NCI-H1436 treated with DMSO at 0.1 percent for 48 hours (cell line): ENCODE measurements at regions not wholly inside any gene's neighbourhood (a gene's known extent, or its start where the extent isn't known, plus 50 kb on each side); places are given as distances from the start of the nearest gene placed in this dataset.

Source experiments
- DNase-seq: peaks from one replicate; lab custom pipeline; 2025; lab: John Stamatoyannopoulos, UW

DNA sequence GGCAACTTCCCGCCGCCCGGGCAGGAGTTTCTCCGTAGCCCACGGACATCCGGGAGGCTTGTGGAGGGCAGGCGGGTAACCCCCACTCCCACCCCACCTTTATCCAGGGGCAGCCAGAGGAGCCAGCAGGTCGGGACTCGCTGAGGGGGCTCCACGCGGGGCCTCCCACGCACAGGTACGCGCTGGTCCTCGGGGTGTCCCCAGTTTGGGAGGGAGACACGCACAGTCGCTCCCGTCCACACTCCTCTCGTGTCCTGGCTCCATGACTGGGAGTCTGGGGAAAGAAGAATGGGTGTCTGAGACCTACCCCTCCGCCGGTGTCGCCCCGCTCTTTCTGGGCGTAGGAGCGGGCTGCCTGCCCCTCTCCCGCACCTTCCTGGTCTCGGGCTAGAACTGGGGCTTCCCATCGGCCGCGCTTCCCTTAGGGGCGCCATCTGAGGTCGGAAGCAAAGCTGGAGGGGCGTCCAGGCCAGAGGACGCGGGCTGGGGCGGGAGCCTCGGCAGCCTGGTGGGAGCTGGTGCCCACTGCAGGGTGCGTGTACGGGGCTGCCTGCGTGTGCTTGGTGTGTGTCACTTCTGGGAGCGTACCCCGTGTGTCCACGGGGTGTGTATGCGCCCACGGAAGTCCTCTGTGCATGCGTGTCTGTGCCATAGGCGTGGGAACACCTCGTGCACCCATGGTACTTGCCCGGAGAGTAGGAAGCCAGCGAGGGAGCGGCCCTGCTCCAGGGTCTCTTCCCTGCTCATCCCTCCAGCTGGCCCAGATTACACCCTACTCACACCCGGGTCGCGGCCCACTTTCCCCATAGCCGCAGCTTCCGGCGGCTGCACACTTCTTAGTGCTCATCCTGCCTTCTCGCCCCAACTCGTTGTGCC, 73.0 kb upstream of the LEP start:
- no peak for DNase-seq

DNA sequence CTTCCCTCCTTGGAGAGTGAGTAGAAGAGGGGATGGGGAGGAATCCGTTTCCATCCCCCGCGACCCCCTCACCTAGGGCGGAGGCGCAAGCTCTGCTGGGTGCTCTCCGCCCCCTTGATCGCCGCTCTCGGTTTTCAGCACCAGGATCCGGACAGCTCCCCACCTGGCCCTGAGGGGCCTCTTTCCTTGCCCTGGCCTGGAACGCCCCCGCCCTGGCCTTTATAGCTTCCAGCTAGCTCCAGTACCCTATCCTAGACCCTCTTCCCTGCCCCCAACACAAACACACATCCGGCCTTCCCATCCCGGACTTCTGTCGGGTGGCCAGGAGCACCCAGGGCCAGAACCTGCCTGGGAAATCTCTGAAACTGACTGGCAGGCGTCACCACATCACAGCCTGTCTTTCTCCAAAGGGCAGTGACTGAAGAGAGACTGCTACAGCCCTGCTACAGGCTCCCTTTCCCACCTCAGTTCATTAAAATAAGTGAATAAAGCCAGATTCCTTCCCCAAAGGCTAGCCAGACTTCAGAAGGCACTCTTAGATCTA, 72.3 kb upstream of the LEP start:
- no peak for DNase-seq

DNA sequence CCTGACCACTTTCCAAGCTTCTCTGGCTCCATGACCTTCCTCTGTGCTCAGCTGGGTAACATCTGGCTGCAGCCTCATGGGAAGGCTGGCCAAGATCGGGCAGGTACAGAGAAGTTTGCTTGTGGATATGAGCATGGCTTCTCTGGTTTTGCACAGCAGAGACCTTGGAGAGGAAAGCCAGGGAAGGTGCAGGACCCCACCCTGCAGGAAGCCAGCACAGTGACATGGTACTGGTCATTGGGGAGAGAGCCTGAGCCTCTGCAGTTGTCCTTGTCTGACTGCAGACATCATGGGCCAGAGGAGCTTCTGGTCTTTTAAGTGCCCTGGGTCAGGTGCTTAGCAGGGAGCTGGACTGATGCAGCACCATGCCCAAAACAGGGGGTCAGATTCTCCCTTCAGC, 70.6 kb upstream of the LEP start:
- DNase-seq = no peak

DNA sequence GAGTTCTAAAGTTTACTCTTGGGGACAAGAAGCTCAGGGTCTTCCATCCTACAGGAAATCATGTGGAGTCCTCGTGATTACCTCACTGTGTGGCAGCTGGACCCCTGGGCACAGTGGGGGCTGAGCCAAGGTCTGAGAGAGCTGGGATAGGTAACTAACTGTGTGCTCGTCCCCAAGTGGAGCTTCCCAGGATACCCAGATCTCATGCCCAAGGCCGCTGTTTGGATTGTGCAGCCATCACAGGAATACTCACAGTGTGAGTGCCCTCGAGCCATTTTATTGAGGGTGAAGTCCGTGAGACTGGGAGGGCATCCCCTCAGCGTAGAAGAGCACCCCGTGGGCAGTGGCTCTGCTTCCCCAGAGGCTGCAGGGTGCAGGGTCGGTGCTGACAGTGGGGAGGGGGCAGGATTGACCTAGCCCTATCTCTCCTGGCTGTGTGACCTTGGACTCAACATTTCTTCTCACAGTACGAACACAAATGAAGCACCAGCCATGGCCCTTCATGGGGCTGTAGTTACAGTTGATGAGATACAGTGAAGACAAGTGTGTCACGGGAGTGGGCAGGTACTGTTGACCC, 69.6 kb upstream of the LEP start:
- no peak for DNase-seq

DNA sequence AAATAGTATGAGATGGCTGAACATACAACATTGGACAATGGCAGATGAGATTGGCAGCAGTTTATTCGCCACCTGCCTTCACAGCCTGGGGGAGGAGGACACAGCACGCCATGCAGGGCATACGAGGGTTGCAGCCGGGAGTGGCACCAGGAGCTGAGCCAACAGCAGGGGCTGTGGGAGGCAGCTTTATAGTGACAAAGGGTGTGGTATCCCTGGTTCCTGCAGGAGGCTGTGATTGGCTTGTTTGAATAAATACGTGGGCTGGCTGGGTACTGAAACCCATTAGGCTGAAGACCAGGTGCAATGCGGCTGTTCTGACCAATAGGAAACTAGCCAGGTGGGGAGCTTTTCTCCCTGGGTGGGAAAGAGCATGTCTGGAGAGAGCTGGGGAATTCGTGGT, 68.9 kb upstream of the LEP start:
- DNase-seq = no peak

DNA sequence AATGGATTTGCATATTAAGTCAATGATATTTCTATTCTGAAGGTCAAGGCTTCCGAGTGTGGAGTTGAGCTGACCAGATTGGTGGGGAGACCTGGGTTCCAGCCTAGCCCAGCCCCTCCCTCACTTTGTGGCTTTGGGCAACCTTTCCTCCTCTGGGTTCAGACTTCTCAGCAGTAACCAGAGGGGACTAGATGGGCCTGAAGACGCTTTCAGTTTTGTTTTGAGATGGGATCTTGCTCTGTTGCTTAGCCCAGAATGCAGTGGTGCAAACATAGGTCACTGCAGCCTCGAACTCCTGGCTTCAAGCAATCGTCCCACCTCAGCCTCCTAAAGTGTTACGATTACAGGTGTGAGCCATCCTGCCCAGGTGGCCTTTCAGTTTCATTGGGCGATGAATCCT, 68.1 kb upstream of the LEP start:
- no peak for DNase-seq

DNA sequence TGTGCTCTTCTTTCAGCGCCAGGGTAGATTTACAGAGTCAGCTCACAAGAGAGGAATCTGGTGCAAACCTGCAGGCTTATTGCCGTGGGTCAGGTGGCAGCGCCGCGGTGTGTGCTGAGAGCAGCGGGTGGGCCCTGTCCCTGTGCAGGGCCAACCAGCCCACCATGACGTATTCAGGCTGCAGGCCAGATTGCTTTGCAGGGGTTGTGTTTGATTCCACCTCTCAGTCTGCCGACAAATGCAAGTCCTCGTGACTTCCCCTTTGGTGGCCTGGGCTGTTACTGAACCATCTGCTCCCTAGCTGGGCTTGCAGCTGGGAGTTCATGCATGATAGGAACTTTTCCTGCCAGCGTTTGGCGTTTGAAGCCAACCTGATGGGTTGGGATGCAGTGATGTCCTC, 66.7 kb upstream of the LEP start:
- DNase-seq = no peak

DNA sequence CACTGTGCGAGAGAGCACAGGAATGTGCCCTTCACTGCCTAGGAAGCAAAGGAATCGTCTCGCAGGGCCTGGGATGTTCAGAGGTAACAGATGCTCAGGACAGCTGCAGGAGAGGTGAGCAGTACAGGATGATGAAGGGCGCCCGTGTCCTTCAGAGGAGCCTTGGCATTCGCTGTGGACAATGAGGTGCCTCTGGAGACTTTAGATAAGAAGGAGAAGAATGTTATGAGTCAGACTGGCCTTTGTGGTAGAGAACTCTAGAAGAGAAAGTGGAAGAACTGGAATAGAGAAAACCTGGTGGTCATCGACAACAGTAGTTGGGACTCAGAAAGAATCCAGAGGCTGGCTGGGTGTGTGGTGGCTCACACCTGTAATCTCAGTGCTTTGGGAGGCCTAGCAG, 64.4 kb upstream of the LEP start:
- DNase-seq = no peak

DNA sequence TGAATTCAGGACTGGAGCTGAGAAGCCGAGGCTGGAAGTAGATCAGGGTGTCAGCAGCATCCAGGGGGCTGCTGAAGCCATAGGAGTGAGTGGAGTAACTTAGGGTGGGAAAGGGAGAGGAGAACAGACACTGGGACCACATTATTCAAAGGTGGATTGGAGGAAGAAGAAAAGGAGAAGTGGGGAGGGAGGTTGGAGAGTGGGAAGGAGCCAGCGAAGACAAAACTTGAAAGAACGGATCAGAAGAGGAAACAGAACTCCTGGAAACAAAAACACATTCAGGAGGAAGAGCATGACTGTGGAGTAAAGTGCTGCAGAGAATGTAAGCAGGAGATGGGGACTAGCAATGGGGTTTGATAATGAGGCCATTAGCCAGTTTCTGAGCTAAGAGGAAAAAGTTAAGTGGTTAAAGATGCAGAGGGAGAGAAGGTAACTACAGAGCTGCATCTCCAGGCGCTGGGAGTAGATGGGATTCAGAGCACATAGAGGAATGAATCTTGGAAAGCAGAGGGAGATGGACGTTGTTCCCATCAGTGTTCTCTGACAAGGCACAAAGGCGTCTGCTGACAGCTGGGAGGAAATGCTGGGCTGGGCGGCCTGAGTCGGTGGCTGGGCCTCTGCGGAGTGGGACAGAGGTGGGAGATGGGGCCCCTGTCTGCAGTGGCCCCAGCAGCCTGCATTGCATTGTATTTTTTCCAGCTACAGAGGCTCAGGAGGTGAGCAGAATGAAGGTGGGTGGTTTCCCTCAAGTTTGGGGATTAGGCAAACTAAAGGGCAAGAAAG, 63.1 kb upstream of the LEP start:
- no peak for DNase-seq

DNA sequence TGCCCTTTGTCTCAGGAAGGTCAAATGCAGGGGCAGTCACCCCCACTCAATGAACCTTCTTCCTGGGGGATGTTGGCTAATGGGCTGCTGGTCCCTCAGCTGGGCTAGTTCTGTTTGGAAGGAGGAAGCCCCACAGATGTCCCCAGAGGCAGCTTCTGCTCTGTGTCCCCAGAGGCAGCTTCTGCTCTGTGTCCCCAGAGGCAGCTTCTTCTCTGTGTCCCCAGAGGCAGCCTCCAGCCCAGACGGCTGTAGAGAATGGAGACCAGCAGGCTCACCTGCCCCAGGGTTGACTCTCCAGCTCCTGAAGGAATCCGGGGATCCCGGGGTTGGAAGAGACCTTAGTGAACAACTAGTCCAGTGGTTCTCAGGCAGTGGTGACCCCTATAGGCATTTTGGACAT, 62.5 kb upstream of the LEP start:
- DNase-seq = no peak

DNA sequence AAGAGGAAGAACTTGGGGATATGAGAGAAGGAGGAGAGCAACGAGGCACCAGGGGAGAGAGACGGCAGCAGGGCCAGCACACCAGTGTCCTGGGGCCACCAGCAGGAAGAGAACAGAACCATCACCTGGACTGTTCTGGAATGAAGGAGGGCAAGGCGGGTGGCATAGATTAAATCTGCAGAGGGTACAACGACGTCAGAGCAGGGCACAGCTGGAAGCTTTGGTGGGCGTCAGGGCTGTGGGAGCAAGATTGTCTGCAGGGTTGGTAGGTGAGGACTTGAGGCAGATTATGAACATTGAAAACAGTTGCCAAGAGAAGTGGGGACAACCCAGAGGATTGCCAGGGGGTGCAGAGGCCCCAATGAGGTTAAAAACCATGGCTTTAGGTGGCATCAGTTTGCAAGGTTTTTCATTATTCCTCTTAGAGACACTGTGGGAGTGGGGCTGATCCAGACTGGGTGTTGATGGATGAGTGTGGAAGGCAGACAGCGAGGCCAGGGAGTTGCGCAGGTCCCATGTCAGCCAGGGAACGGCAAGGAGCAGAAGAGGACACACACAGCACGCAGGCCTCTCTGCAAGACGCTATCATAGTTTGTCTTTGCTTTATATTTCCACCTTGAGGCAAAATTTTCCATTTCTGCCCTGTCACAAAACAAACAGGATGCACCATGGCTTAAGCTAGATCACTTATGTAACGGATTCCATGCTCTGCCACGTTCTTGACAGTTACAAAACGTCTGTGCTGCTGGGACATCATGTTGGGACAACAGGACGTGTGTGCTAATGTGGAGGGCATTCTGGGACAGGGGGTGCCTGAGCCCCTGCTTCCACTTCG, 52.5 kb upstream of the LEP start:
- no peak for DNase-seq

DNA sequence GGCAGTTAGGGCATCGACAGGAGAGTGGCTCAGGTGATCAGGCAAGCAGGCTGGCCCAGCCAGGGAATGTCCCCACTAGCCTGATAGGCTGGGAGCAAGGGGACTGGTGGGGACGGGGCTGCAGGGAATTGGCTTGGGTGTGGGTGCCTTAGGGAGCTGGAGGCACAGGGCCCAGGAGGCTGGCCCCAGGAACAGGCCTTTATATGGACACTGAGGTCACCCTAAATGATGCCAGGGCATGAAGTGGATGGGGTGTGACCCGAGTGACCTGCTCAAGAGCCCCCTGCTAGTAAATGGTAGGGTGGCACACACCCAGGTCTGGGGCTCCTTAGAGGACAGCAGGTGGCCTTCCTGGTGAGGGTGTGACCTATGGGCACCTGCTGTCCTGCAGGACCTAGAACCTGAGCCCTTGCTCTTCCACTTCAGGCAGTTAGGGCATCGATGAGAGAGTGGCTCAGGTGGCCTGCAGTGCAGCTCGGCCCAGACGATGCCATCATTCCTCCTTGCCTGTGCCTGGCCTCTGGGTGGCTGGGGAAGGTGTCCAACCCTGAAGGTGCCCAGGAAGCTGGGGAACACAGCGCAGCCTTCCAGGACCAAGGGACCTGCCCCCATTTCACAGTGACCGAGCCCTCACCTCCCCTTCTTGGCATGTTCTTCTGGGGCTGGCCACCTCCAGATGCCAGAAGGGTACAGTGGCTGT, 51.7 kb upstream of the LEP start:
- no peak for DNase-seq

DNA sequence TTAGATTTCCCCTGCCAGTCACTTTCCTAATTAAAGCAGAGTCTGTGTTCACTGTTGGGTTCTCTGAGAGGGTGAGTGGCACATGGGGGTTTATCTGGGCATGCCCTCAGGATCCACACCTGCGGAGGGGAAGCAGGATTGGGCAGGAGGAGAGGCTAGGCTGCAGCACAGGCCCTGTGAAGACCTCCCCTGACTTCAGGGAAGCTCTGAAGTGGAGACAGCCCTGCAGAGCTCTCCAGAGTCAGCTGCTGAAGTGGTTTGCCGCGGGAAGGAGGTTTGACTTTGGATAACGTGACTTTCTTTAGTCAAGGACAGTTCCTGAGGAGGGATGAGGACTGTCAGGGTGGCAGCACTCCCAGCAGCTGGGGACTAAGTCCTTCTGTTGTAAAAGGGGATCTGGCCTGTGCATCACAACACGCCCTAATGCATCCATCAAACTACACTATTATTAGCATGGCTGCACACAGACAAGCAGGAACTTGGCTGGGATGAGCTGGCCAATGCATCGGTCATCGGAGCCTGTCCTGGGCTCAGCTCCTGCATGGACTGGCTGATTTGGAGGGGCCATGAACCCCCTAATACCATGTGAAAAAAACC, 50.9 kb upstream of the LEP start:
- DNase-seq = no peak

DNA sequence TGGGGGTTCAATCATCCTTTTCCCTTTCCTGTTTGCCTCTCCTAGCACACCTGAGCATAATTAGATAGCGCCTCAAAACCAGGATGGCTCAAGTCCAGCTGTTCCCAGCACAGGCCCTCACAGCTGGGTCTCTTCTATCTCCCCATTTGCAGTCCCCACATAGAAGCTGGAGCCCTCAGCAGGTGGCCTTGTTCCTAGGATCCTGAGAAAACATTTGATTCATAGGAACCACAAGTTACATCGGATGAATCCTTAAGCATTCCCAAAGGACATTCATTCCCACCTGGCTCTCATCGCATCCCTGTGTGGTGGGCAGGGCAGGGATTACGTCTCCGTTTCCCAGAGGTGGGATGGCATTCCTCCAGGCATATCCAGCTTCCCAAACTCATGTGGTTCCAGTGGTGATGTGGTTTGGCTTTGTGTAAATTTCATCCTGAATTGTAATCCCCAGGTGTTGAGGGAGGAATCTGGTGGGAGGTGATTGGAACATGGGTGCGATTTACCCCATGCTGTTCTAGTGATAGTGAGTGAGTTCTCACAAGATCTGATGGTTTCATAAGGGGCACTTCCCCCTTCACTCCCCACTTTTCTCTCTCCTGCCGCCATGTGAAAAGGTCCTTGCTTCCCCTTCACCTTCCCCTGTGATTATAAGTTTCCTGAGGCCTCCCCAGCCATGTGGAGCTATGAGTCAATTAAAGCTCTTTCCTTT, 49.8 kb upstream of the LEP start:
- DNase-seq = no peak
